Thyroid gland (tissue), 4 donors: ENCODE measurements at regions not wholly inside any gene's neighbourhood (a gene's known extent, or its start where the extent isn't known, plus 50 kb on each side); places are given as distances from the start of the nearest gene placed in this dataset.

Source experiments
- POLR2A ChIP-seq, 2 donors: fragments of 450-650 bp; IDR thresholded peaks; one replicate each; pipeline ENCODE4 v1.6.1; 2017; ENCODE audit warnings: antibody characterized with exemption in 2 of 2, mild to moderate bottlenecking in 2 of 2, moderate library complexity in 1 of 2
- TF ChIP-seq, protein P1 (sequence below), 6 experiments: fragments of 200-600 bp in 3 of 6; fragments of 450-650 bp in 3 of 6; sonication (generic) in 3 of 6; IDR thresholded peaks; one replicate each; pipeline ENCODE4 v1.5.1; 2016 to 2019; ENCODE audit warnings: antibody characterized with exemption in 6 of 6, mild to moderate bottlenecking in 2 of 6, inconsistent platforms in 1 of 6, moderate library complexity in 1 of 6

DNA sequence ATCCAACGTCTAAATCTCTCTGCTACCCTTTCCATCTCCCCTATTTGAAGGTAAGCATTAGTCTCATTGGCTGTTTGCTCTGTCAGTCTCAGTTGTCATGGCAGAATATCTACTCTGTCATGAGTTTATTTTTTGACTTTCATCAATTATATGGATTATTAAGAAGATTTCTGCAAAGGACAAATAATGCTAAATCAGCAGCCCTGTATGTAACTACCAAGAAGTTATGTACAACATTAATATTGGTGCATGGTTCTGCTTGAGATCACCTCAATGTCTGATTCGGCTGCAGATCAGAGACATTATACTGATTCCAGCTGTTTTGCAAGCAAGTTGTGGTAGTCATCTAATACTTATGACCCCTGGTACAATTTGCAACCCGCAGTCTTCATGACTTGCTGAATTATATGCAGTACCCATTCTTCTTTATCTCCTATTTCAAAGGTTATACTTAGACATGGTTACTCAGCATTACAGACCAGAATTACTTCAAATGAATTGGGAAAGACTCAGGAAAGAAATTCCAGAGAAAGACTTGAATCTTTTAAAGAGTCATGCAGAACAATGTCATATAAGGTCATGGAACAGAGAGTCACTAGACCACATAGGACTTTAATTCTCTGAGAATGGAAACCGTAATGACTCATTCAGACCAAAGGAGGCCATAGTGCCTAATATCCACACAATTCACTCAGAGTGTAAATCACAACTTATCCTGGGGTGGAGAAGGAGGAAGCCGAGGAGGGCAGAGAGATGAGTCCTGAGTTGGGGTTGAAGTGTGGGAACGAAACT, 201.4 kb downstream of the IBTK start:
- TF ChIP-seq, protein P1, sequence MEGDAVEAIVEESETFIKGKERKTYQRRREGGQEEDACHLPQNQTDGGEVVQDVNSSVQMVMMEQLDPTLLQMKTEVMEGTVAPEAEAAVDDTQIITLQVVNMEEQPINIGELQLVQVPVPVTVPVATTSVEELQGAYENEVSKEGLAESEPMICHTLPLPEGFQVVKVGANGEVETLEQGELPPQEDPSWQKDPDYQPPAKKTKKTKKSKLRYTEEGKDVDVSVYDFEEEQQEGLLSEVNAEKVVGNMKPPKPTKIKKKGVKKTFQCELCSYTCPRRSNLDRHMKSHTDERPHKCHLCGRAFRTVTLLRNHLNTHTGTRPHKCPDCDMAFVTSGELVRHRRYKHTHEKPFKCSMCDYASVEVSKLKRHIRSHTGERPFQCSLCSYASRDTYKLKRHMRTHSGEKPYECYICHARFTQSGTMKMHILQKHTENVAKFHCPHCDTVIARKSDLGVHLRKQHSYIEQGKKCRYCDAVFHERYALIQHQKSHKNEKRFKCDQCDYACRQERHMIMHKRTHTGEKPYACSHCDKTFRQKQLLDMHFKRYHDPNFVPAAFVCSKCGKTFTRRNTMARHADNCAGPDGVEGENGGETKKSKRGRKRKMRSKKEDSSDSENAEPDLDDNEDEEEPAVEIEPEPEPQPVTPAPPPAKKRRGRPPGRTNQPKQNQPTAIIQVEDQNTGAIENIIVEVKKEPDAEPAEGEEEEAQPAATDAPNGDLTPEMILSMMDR (IDR thresholded peaks at IDR 0.05), result no peak
- TF ChIP-seq POLR2A (IDR thresholded peaks at IDR 0.05), result no peak
